Effector memory CD4-positive, alpha-beta T cell (primary cell): ENCODE measurements at regions not wholly inside any gene's neighbourhood (a gene's known extent, or its start where the extent isn't known, plus 50 kb on each side); places are given as distances from the start of the nearest gene placed in this dataset.

Source experiments
- DNase-seq, 3 donors: peaks; one replicate each; pipeline ENCODE4 v3.0.0-alpha.2; 2020
- H3K27ac ChIP-seq: 2 replicates; pipeline ENCODE4 v1.7.0; 2013; ENCODE audit warnings: mild to moderate bottlenecking, low read length, moderate library complexity; ENCODE audit not compliant: insufficient read depth, poor library complexity, severe bottlenecking
- H3K27me3 ChIP-seq: replicated peaks from 2 replicates; pipeline ENCODE4 v1.7.0; 2013; ENCODE audit warnings: mild to moderate bottlenecking, low read length; ENCODE audit not compliant: insufficient read depth, control insufficient read depth, poor library complexity, severe bottlenecking
- H3K36me3 ChIP-seq: 2 replicates; pipeline ENCODE4 v1.7.0; 2013; ENCODE audit warnings: mild to moderate bottlenecking, low read length, moderate library complexity; ENCODE audit not compliant: control insufficient read depth, insufficient read depth
- H3K4me1 ChIP-seq: 2 replicates; pipeline ENCODE4 v1.7.0; 2013; ENCODE audit warnings: low read length, mild to moderate bottlenecking; ENCODE audit not compliant: control insufficient read depth, insufficient read depth, poor library complexity, severe bottlenecking
- H3K4me3 ChIP-seq: 2 replicates; pipeline ENCODE4 v1.7.0; 2013; ENCODE audit warnings: low read length, low read depth, mild to moderate bottlenecking; ENCODE audit not compliant: insufficient read depth, poor library complexity, severe bottlenecking
- H3K9me3 ChIP-seq: 2 replicates; pipeline ENCODE4 v1.7.0; 2013; ENCODE audit warnings: mild to moderate bottlenecking, low read length, moderate library complexity; ENCODE audit not compliant: control insufficient read depth

DNA sequence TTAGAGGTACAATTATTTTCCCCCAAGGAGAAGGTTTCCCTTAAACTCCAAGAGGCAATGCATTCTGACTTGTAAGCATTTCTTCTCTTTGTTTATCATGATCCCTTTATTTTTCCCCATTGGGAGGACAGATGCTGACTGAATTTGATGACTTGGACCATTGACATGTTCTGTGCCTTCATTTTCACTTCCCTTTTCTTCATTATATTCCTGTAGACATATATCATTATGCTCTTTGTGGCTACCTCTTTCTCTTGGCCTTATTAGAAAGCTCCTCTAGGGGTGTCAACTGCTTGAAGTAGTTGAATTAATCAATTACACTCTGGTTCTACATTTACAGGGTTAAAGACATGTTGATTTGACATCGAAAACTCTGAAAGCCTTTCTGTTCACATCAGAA is 330.0 kb upstream of the DCC start:
- Histone ChIP-seq H3K36me3 (no peaks in the 10 kb centered on the region), H3K4me3 (no peak overlapping the region), H3K27ac (no peak overlapping the region), H3K4me1 (no peaks in the 10 kb centered on the region), H3K9me3 (no peaks in the 10 kb centered on the region), H3K27me3 (no peaks in the 10 kb centered on the region)
- no peak for DNase-seq

DNA sequence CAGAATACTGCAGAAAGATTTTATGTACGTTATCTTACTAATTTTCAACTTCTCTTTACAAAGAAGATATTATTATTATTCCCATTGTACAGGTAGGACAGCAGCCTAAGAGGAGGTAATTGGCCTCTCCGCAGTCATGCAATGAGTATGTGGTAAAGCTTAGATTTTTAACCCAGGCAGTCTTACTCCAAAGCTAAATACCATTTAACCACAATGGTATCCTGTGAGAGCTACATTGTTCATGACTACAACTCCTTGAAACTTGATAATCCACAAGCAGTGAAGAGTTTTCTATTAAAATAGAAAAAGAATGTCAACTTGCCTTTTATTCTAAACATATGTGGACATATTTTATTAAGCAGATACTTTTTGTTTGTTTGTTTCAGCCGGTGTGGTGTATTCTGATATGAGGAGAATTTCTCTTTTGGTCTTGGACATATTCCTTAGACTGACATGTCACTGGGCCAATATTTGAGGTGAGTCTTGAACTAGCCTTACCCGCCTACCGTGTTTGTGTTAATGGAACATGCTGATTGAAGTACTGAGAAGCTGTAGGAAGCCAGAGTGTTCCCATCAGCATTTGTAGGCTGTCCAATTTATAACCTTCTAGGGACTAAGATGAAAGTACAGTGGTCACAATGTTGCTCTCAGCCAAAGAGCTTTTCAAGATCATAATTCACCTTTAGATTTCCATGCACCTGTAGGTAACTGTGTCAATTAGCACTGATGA is 293.9 kb upstream of the DCC start:
- no peaks in the 10 kb centered on the region for H3K4me1 ChIP-seq
- H3K27ac ChIP-seq: no peak overlapping the region
- DNase-seq: no peak
- no peaks in the 10 kb centered on the region for H3K27me3 ChIP-seq
- no peaks in the 10 kb centered on the region for H3K36me3 ChIP-seq
- H3K4me3 ChIP-seq: no peak overlapping the region
- no peaks in the 10 kb centered on the region for H3K9me3 ChIP-seq

- no peaks in the 10 kb centered on the region for H3K4me1 ChIP-seq
- no peaks in the 10 kb centered on the region for H3K36me3 ChIP-seq
- no peaks in the 10 kb centered on the region for H3K9me3 ChIP-seq
- H3K4me3 ChIP-seq: no peak overlapping the region
- DNase-seq: no peak
- H3K27me3 ChIP-seq: no peaks in the 10 kb centered on the region
- H3K27ac ChIP-seq: no peak overlapping the region
These were observed 293.2 kb upstream of the DCC start for GRCh38 chr18:52046842-52047241.

DNA sequence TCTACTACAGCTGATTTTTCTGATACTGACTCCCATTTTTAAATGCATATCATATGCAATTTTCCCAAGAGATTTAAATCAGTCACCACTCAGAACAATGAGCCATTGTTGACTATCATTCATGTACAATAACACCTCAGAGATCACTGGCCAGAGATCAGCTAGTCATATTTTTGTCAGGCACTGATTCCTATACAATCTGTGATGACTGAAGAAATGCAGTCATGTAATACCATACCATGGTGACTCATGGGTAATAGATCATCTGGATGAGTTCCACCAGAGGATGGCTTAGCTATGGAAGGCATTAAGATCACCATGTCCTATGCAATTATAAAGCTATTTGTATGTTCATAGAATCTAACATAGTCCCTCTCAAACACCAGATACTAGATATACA is 285.7 kb upstream of the DCC start:
- no peak for DNase-seq
- no peak overlapping the region for H3K4me3 ChIP-seq
- H3K27ac ChIP-seq: no peak overlapping the region
- no peaks in the 10 kb centered on the region for H3K4me1 ChIP-seq
- H3K36me3 ChIP-seq: no peaks in the 10 kb centered on the region
- H3K9me3 ChIP-seq: no peaks in the 10 kb centered on the region
- no peaks in the 10 kb centered on the region for H3K27me3 ChIP-seq

DNA sequence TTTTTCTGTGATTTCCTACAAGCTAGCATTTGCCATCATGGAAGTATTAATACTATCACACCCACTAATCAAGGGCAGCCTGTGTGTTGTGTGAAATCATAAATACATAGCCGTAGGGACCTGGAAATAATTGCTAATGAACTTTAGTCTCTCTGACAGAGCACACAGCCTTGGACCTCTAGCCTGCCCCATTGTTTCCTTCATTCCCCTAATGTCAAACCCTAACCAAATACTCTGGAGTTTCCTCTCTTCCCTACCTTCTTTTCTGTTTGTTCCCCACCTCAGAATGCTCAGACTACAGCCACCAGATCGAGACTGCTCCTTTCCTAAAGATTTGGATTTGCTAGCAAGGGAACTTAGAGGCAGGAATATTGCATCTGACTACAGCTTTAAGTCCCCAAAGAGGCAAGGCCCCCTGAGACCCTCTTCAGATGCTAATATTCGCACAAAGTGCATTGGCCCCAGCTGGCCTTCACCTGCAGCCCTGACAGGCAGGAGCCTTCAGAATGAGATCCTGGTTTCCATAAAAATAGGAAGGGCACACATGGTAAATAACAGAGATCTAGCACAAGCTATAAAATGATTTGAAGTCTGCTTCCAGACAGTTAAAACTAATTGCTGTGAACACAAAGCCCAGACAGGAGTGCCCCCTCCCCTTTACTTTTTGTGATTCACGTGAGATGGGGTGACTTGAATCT is 279.2 kb upstream of the DCC start:
- Histone ChIP-seq H3K4me3 (no peak overlapping the region), H3K27ac (no peak overlapping the region), H3K36me3 (no peaks in the 10 kb centered on the region), H3K4me1 (no peaks in the 10 kb centered on the region), H3K27me3 (no peaks in the 10 kb centered on the region), H3K9me3 (no peaks in the 10 kb centered on the region)
- no peak for DNase-seq

GRCh38 chr18:52063923-52064322 is 276.1 kb upstream of the DCC start:
- no peaks in the 10 kb centered on the region for H3K9me3 ChIP-seq
- no peaks in the 10 kb centered on the region for H3K4me1 ChIP-seq
- no peak overlapping the region for H3K27ac ChIP-seq
- no peaks in the 10 kb centered on the region for H3K36me3 ChIP-seq
- DNase-seq: no peak
- no peak overlapping the region for H3K4me3 ChIP-seq
- no peaks in the 10 kb centered on the region for H3K27me3 ChIP-seq

- no peaks in the 10 kb centered on the region for H3K27me3 ChIP-seq
- no peaks in the 10 kb centered on the region for H3K4me1 ChIP-seq
- no peaks in the 10 kb centered on the region for H3K9me3 ChIP-seq
- no peak overlapping the region for H3K4me3 ChIP-seq
- no peaks in the 10 kb centered on the region for H3K36me3 ChIP-seq
- DNase-seq: no peak
- no peak overlapping the region for H3K27ac ChIP-seq
These were observed 270.8 kb upstream of the DCC start for GRCh38 chr18:52069201-52069600.

DNA sequence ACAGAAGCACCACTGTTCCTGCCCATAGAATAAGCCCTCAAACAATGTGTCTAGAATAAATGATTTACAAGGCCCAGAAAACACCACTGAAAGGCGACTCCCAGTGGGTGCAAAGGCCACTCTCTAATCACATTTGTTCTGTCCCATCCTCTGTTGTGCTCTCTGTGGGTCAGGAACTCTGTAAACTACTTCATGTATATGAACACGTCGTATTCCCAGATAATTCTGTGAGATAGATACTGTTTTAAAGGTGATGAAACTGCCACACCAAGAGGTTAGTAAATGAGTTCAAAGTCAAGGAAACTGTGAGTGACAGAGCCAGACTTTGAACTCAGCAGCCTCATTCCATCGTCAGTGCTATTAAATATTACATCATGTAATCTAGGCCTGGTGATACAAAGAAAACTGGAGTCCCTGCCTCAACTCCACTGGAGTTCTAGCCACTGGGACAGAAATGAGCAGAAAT is 269.7 kb upstream of the DCC start:
- no peak overlapping the region for H3K4me3 ChIP-seq
- no peaks in the 10 kb centered on the region for H3K9me3 ChIP-seq
- no peak for DNase-seq
- no peaks in the 10 kb centered on the region for H3K36me3 ChIP-seq
- H3K27me3 ChIP-seq: no peaks in the 10 kb centered on the region
- no peaks in the 10 kb centered on the region for H3K4me1 ChIP-seq
- H3K27ac ChIP-seq: no peak overlapping the region

GRCh38 chr18:52077251-52077983 is 262.6 kb upstream of the DCC start:
- H3K4me1 ChIP-seq: no peaks in the 10 kb centered on the region

GRCh38 chr18:52082246-52082645 is 257.8 kb upstream of the DCC start:
- Histone ChIP-seq H3K4me3 (no peak overlapping the region), H3K9me3 (peaks cover 3% of the 10 kb centered on the region), H3K27ac (no peak overlapping the region), H3K4me1 (no peaks in the 10 kb centered on the region), H3K36me3 (no peaks in the 10 kb centered on the region), H3K27me3 (no peaks in the 10 kb centered on the region)
- no peak for DNase-seq

More at GRCh38 chr18:52077251-52077983, 262.6 kb upstream of the DCC start:
- Histone ChIP-seq H3K27me3 (no peaks in the 10 kb centered on the region), H3K27ac (no peak overlapping the region), H3K36me3 (no peaks in the 10 kb centered on the region), H3K4me3 (no peak overlapping the region), H3K9me3 (peaks cover 3% of the 10 kb centered on the region)
- DNase-seq: no peak
